ENCODE measurements at regions not wholly inside any gene's neighbourhood (a gene's known extent, or its start where the extent isn't known, plus 50 kb on each side); places are given as distances from the start of the nearest gene placed in this dataset.

- TF ChIP-seq CTCF (IDR thresholded peaks at IDR 0.05) (no peak), ZFX (IDR thresholded peaks at IDR 0.05; ENCODE audit: borderline replicate concordance) (no peak)
Measured at GRCh38 chr4:145290955-145291354, 110.6 kb upstream of the OTUD4 start.

Measured in 22Rv1 (cell line).